Karpas-422 (cell line): ENCODE measurements at regions not wholly inside any gene's neighbourhood (a gene's known extent, or its start where the extent isn't known, plus 50 kb on each side); places are given as distances from the start of the nearest gene placed in this dataset.

ENCODE experiments used
- DNase-seq: peaks from one replicate; pipeline ENCODE4 v3.0.0-alpha.2; 2015
- H2AFZ ChIP-seq: fragments of 200-600 bp; sonication (generic); 2 replicates; pipeline ENCODE4 v1.6.1; 2014; ENCODE audit warnings: antibody characterized with exemption, low read length, mixed read lengths
- H3K27ac ChIP-seq: fragments of 200-600 bp; sonication (generic); 2 replicates; pipeline ENCODE4 v1.5.1; 2014; ENCODE audit warnings: mild to moderate bottlenecking, low read length, moderate library complexity
- H3K27me3 ChIP-seq: fragments of 200-600 bp; sonication (generic); 2 replicates; pipeline ENCODE4 v1.6.1; 2014; ENCODE audit warnings: low read length, mixed read lengths
- H3K36me3 ChIP-seq: fragments of 200-600 bp; sonication (generic); 2 replicates; pipeline ENCODE4 v1.6.1; 2014; ENCODE audit warnings: low read length, mixed read lengths; ENCODE audit not compliant: insufficient read depth
- H3K4me1 ChIP-seq: fragments of 200-600 bp; sonication (generic); 2 replicates; pipeline ENCODE4 v1.6.1; 2014; ENCODE audit warnings: mild to moderate bottlenecking, low read length, mixed read lengths
- H3K4me2 ChIP-seq: fragments of 200-600 bp; sonication (generic); 2 replicates; pipeline ENCODE4 v1.6.1; 2014; ENCODE audit warnings: low read length, low read depth, mild to moderate bottlenecking; ENCODE audit not compliant: poor library complexity, severe bottlenecking
- H3K4me3 ChIP-seq: fragments of 200-600 bp; sonication (generic); 2 replicates; pipeline ENCODE4 v1.5.1; 2014; ENCODE audit warnings: mild to moderate bottlenecking, antibody characterized with exemption, low read length, mixed read lengths
- H3K79me2 ChIP-seq: fragments of 200-600 bp; sonication (generic); 2 replicates; pipeline ENCODE4 v1.6.1; 2014; ENCODE audit warnings: mild to moderate bottlenecking, low read length, mixed read lengths
- H3K9ac ChIP-seq: fragments of 200-600 bp; sonication (generic); 2 replicates; pipeline ENCODE4 v1.6.0; 2014; ENCODE audit warnings: low read length
- H3K9me2 ChIP-seq: fragments of 200-600 bp; sonication (generic), shearing (Covaris generic); replicated peaks from 2 replicates; pipeline ENCODE4 v1.6.0; 2014; ENCODE audit warnings: mild to moderate bottlenecking, low read length, moderate library complexity; ENCODE audit not compliant: insufficient read depth
- H3K9me3 ChIP-seq: fragments of 300-700, 200-600 bp; sonication (generic); 2 replicates; pipeline ENCODE4 v1.6.1; 2014; ENCODE audit warnings: low read length, mixed read lengths
- H4K20me1 ChIP-seq: fragments of 200-600 bp; sonication (generic); 2 replicates; pipeline ENCODE4 v1.6.1; 2014; ENCODE audit warnings: mild to moderate bottlenecking, antibody characterized with exemption, low read length, low read depth; ENCODE audit not compliant: insufficient read depth

GRCh38 chr14:53536446-53536845, 383.3 kb upstream of the DDHD1 start:
- no peak overlapping the region for H2AFZ ChIP-seq
- no peaks in the 10 kb centered on the region for H4K20me1 ChIP-seq
- H3K9me2 ChIP-seq = no peaks in the 10 kb centered on the region
- H3K4me1 ChIP-seq = no peaks in the 10 kb centered on the region
- no peak for DNase-seq
- no peak overlapping the region for H3K4me2 ChIP-seq
- no peaks in the 10 kb centered on the region for H3K9me3 ChIP-seq
- no peak overlapping the region for H3K27ac ChIP-seq
- no peaks in the 10 kb centered on the region for H3K36me3 ChIP-seq
- H3K27me3 ChIP-seq = no peaks in the 10 kb centered on the region
- no peak overlapping the region for H3K9ac ChIP-seq
- H3K4me3 ChIP-seq = no peak overlapping the region
- H3K79me2 ChIP-seq = no peaks in the 10 kb centered on the region

GRCh38 chr14:53534841-53535240, 381.7 kb upstream of the DDHD1 start:
- no peak for DNase-seq
- Histone ChIP-seq H3K9me2 (no peaks in the 10 kb centered on the region), H2AFZ (no peak overlapping the region), H3K4me3 (no peak overlapping the region), H3K9ac (no peak overlapping the region), H4K20me1 (no peaks in the 10 kb centered on the region), H3K36me3 (no peaks in the 10 kb centered on the region), H3K27me3 (no peaks in the 10 kb centered on the region), H3K4me2 (no peak overlapping the region), H3K27ac (no peak overlapping the region), H3K4me1 (no peaks in the 10 kb centered on the region), H3K9me3 (no peaks in the 10 kb centered on the region), H3K79me2 (no peaks in the 10 kb centered on the region)

GRCh38 chr14:53533384-53533970, 380.4 kb upstream of the DDHD1 start:
- Histone ChIP-seq H3K27ac (no peak overlapping the region), H3K79me2 (no peaks in the 10 kb centered on the region), H3K9me2 (no peaks in the 10 kb centered on the region), H3K4me1 (no peaks in the 10 kb centered on the region), H3K9me3 (no peaks in the 10 kb centered on the region), H4K20me1 (no peaks in the 10 kb centered on the region), H3K27me3 (no peaks in the 10 kb centered on the region), H2AFZ (no peak overlapping the region), H3K9ac (no peak overlapping the region), H3K4me3 (no peak overlapping the region), H3K36me3 (no peaks in the 10 kb centered on the region), H3K4me2 (no peak overlapping the region)
- DNase-seq = no peak

- Histone ChIP-seq H3K4me1 (no peaks in the 10 kb centered on the region), H3K27me3 (no peaks in the 10 kb centered on the region), H3K4me3 (no peak overlapping the region), H3K36me3 (no peaks in the 10 kb centered on the region), H3K9ac (no peak overlapping the region), H4K20me1 (no peaks in the 10 kb centered on the region), H3K27ac (no peak overlapping the region), H2AFZ (no peak overlapping the region), H3K9me3 (no peaks in the 10 kb centered on the region), H3K79me2 (no peaks in the 10 kb centered on the region), H3K9me2 (no peaks in the 10 kb centered on the region), H3K4me2 (no peak overlapping the region)
- no peak for DNase-seq
These were observed 379.7 kb upstream of the DDHD1 start for GRCh38 chr14:53532853-53533252.

GRCh38 chr14:53531730-53532129, 378.6 kb upstream of the DDHD1 start:
- no peaks in the 10 kb centered on the region for H4K20me1 ChIP-seq
- no peaks in the 10 kb centered on the region for H3K36me3 ChIP-seq
- H3K9ac ChIP-seq = no peak overlapping the region
- H3K4me3 ChIP-seq = no peak overlapping the region
- H3K79me2 ChIP-seq = no peaks in the 10 kb centered on the region
- DNase-seq = no peak
- no peak overlapping the region for H2AFZ ChIP-seq
- H3K9me3 ChIP-seq = no peaks in the 10 kb centered on the region
- no peaks in the 10 kb centered on the region for H3K27me3 ChIP-seq
- H3K27ac ChIP-seq = no peak overlapping the region
- H3K4me1 ChIP-seq = no peaks in the 10 kb centered on the region
- H3K4me2 ChIP-seq = no peak overlapping the region
- no peaks in the 10 kb centered on the region for H3K9me2 ChIP-seq

- Histone ChIP-seq H3K9me2 (no peaks in the 10 kb centered on the region), H3K9me3 (no peaks in the 10 kb centered on the region), H2AFZ (no peak overlapping the region), H3K4me1 (no peaks in the 10 kb centered on the region), H3K9ac (no peak overlapping the region), H3K27ac (no peak overlapping the region), H3K4me2 (no peak overlapping the region), H3K27me3 (no peaks in the 10 kb centered on the region), H3K4me3 (no peak overlapping the region), H3K79me2 (no peaks in the 10 kb centered on the region), H3K36me3 (no peaks in the 10 kb centered on the region), H4K20me1 (no peaks in the 10 kb centered on the region)
- no peak for DNase-seq
These were observed 378.0 kb upstream of the DDHD1 start for GRCh38 chr14:53531156-53531555.

GRCh38 chr14:53529519-53529918, 376.4 kb upstream of the DDHD1 start:
- Histone ChIP-seq H3K4me1 (no peaks in the 10 kb centered on the region), H3K79me2 (no peaks in the 10 kb centered on the region), H3K27me3 (no peaks in the 10 kb centered on the region), H3K27ac (no peak overlapping the region), H4K20me1 (no peaks in the 10 kb centered on the region), H2AFZ (no peak overlapping the region), H3K9me3 (no peaks in the 10 kb centered on the region), H3K4me2 (no peak overlapping the region), H3K9ac (no peak overlapping the region), H3K4me3 (no peak overlapping the region), H3K36me3 (no peaks in the 10 kb centered on the region), H3K9me2 (no peaks in the 10 kb centered on the region)
- no peak for DNase-seq

GRCh38 chr14:53528185-53528671, 375.1 kb upstream of the DDHD1 start:
- no peaks in the 10 kb centered on the region for H3K9me3 ChIP-seq
- DNase-seq = no peak
- no peaks in the 10 kb centered on the region for H3K36me3 ChIP-seq
- no peak overlapping the region for H2AFZ ChIP-seq
- H3K4me2 ChIP-seq = no peak overlapping the region
- H4K20me1 ChIP-seq = no peaks in the 10 kb centered on the region
- no peaks in the 10 kb centered on the region for H3K4me1 ChIP-seq
- H3K4me3 ChIP-seq = no peak overlapping the region
- no peak overlapping the region for H3K27ac ChIP-seq
- no peaks in the 10 kb centered on the region for H3K27me3 ChIP-seq
- H3K79me2 ChIP-seq = no peaks in the 10 kb centered on the region
- H3K9me2 ChIP-seq = no peaks in the 10 kb centered on the region
- H3K9ac ChIP-seq = no peak overlapping the region

GRCh38 chr14:53526200-53526599, 373.1 kb upstream of the DDHD1 start:
- Histone ChIP-seq H3K4me1 (no peaks in the 10 kb centered on the region), H3K9me3 (no peaks in the 10 kb centered on the region), H3K36me3 (no peaks in the 10 kb centered on the region), H2AFZ (no peak overlapping the region), H3K4me3 (no peak overlapping the region), H3K9me2 (no peaks in the 10 kb centered on the region), H3K79me2 (no peaks in the 10 kb centered on the region), H3K27me3 (no peaks in the 10 kb centered on the region), H3K27ac (no peak overlapping the region), H4K20me1 (no peaks in the 10 kb centered on the region), H3K4me2 (no peak overlapping the region), H3K9ac (no peak overlapping the region)
- no peak for DNase-seq
